Panc1 (cell line): ENCODE measurements at regions not wholly inside any gene's neighbourhood (a gene's known extent, or its start where the extent isn't known, plus 50 kb on each side); places are given as distances from the start of the nearest gene placed in this dataset.
"Not testable (repeated sequence)": the region's sequence is repeated elsewhere in the genome, so short reads cannot be mapped to it uniquely, and the experiment has no call there.

Source experiments
- CTCF ChIP-seq: fragments of 450-650 bp; IDR thresholded peaks from 2 replicates; pipeline ENCODE4 v1.5.1; 2017; ENCODE audit warnings: mild to moderate bottlenecking
- POLR2AphosphoS5 ChIP-seq: IDR thresholded peaks from 2 replicates; pipeline ENCODE4 v1.6.1; 2012; ENCODE audit warnings: mild to moderate bottlenecking, low read depth, low read length, moderate library complexity
- TF ChIP-seq, protein P1 (sequence below), 2 experiments: IDR thresholded peaks; 2 replicates each; pipeline ENCODE4 v1.6.1; 2011 to 2012; ENCODE audit warnings: low read depth in 2 of 2, control low read depth in 1 of 2, low read length in 1 of 2, mild to moderate bottlenecking in 1 of 2, moderate library complexity in 1 of 2; ENCODE audit not compliant: insufficient read depth in 1 of 2

- not testable (repeated sequence) for TF ChIP-seq POLR2AphosphoS5, CTCF
- TF ChIP-seq, protein P1, sequence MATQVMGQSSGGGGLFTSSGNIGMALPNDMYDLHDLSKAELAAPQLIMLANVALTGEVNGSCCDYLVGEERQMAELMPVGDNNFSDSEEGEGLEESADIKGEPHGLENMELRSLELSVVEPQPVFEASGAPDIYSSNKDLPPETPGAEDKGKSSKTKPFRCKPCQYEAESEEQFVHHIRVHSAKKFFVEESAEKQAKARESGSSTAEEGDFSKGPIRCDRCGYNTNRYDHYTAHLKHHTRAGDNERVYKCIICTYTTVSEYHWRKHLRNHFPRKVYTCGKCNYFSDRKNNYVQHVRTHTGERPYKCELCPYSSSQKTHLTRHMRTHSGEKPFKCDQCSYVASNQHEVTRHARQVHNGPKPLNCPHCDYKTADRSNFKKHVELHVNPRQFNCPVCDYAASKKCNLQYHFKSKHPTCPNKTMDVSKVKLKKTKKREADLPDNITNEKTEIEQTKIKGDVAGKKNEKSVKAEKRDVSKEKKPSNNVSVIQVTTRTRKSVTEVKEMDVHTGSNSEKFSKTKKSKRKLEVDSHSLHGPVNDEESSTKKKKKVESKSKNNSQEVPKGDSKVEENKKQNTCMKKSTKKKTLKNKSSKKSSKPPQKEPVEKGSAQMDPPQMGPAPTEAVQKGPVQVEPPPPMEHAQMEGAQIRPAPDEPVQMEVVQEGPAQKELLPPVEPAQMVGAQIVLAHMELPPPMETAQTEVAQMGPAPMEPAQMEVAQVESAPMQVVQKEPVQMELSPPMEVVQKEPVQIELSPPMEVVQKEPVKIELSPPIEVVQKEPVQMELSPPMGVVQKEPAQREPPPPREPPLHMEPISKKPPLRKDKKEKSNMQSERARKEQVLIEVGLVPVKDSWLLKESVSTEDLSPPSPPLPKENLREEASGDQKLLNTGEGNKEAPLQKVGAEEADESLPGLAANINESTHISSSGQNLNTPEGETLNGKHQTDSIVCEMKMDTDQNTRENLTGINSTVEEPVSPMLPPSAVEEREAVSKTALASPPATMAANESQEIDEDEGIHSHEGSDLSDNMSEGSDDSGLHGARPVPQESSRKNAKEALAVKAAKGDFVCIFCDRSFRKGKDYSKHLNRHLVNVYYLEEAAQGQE (IDR thresholded peaks at IDR 0.05; ENCODE audit: insufficient read depth in 1 of 2, low read depth in 2 of 2, low read length in 1 of 2) = not testable (repeated sequence)
Measured at GRCh38 chr1:144076646-144077045, 104.9 kb upstream of the FAM72C start.
